Heart left ventricle (tissue), 13 donors: ENCODE measurements at regions not wholly inside any gene's neighbourhood (a gene's known extent, or its start where the extent isn't known, plus 50 kb on each side); places are given as distances from the start of the nearest gene placed in this dataset.

Experiments used
- POLR2A ChIP-seq, 2 donors: fragments of 450-650 bp; IDR thresholded peaks; one replicate each; pipeline ENCODE4 v1.6.1; 2017; ENCODE audit warnings: antibody characterized with exemption in 2 of 2, mild to moderate bottlenecking in 2 of 2, moderate library complexity in 2 of 2
- TF ChIP-seq, protein P1 (sequence below), 12 donors: fragments of 200-600 bp; sonication (generic) in 4 of 12; IDR thresholded peaks; one replicate each; pipeline versions ENCODE4 v1.5.0 to v1.8.0; 2018 to 2022; ENCODE audit warnings: antibody characterized with exemption in 12 of 12, mild to moderate bottlenecking in 5 of 12
- donor health status: ischemic (EF 13 %, LVEDD 7.1; RV severe dilation, severe dysfunction).
- donor health status: DM: no; HTN: yes; CAD: no.
- donor health status: DM: no; HTN: no; CAD: no.
- donor health status: ischemic (EF 25% LVEDD 6.9; RV normal size, moderate dysfunction).
- donor health status: ischemic (EF 25% LVEDD 5.7; RV mildly dilated, moderate dysfunction).
- donor health status: ischemic (EF 35%, LVEDD 5.7; RV mildly dilated, moderate dysfunction).
- donor health status: nonischemic (EF 11% LVEDD 7.7; RV severe dilation, severe dysfunction).
- donor health status: DM: yes; HTN: yes; CAD: no.
- donor health status: PGD.
- donor health status: ischemic (EF 29% LVEDD 5.4; RV normal size, mild dysfunction).
- donor health status: nonischemic (EF 23%, LVEDD 6.1; RV moderate dilation, normal function).

- TF ChIP-seq, protein P1, sequence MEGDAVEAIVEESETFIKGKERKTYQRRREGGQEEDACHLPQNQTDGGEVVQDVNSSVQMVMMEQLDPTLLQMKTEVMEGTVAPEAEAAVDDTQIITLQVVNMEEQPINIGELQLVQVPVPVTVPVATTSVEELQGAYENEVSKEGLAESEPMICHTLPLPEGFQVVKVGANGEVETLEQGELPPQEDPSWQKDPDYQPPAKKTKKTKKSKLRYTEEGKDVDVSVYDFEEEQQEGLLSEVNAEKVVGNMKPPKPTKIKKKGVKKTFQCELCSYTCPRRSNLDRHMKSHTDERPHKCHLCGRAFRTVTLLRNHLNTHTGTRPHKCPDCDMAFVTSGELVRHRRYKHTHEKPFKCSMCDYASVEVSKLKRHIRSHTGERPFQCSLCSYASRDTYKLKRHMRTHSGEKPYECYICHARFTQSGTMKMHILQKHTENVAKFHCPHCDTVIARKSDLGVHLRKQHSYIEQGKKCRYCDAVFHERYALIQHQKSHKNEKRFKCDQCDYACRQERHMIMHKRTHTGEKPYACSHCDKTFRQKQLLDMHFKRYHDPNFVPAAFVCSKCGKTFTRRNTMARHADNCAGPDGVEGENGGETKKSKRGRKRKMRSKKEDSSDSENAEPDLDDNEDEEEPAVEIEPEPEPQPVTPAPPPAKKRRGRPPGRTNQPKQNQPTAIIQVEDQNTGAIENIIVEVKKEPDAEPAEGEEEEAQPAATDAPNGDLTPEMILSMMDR (IDR thresholded peaks at IDR 0.05), result no peak
- no peak for TF ChIP-seq POLR2A (IDR thresholded peaks at IDR 0.05)
Measured at GRCh38 chr2:67013821-67014220, 383.3 kb upstream of the ETAA1 start.
